HT1080 (cell line): ENCODE measurements at regions not wholly inside any gene's neighbourhood (a gene's known extent, or its start where the extent isn't known, plus 50 kb on each side); places are given as distances from the start of the nearest gene placed in this dataset.

Experiments
- DNase-seq: peaks from one replicate; pipeline ENCODE4 v3.0.0-alpha.2; 2015; ENCODE audit warnings: low read depth

GRCh38 chr9:35540315-35540714 is 50.4 kb downstream of the RUSC2 start:
- no peak for DNase-seq

DNA sequence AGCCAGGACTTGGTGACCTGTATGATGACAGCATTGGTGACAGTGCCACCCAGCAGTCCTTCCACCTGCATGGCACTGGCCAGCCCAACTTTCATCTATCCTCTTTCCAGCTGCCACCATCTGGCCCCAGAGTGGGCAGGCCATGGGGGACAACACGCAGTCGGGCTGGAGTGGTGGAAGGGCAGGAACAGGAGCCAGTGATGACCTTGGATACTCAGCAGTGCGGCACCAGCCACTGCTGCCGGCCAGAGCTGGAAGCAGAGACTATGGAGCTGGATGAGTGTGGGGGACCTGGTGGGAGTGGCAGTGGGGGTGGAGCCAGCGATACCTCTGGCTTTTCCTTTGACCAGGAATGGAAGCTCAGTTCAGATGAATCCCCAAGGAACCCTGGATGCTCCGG is 56.9 kb downstream of the RUSC2 start:
- no peak for DNase-seq

DNA sequence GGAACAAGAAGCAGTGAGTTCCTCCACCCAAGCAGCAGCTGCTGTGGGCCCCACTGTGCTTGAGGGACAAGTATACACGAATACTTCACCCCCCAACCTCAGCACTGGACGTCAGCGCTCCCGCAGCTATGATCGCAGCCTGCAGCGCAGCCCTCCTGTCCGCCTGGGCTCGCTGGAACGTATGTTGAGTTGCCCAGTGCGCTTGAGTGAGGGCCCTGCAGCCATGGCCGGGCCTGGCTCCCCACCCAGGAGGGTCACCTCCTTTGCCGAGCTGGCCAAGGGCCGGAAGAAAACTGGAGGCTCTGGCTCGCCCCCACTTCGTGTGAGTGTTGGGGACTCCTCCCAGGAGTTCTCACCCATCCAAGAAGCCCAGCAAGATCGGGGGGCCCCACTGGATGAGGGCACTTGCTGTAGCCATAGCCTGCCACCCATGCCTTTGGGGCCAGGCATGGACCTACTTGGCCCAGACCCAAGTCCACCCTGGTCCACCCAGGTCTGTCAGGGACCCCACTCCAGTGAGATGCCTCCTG is 57.1 kb upstream of the TESK1 start:
- DNase-seq: no peak

GRCh38 chr9:35548571-35548970 is 56.5 kb upstream of the TESK1 start:
- DNase-seq: peak; percentile 33

DNA sequence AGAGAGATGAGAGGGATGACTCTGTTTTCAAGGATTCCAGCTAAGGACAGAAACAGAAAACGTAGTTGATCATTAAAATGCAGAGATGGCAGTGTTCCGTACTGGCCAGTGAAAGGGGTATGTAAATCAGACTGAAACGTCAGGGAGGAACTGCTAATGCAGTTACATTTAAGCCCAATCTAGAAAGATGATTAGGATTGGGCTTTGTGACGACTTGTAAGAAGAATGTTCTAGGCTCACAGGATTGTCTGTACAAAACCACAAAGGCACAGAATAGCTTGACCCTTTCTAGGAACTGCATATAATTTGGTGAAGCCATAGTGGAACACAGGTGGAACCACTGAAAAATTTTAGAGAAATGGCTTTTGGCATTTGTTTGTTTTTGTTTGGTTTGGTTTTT is 55.6 kb upstream of the TESK1 start:
- no peak for DNase-seq

DNA sequence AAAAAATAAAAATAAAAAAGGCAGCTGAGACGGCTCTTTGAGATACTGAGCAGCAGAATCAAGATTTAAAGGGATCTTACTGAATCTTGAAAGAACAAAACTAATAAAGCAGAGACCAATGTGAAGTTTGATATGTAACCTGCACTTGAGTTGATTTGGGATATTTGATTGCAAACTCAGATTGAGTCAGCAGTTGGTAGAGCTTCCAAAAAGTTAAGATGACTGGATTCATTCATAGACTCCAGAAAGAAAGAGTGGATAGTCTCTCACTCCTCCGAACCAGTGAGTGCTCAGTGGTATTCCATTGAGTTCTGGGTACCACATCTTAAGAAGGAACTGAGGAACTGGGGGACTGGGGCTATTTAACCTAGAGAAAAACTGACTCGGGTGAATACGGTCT is 52.7 kb upstream of the TESK1 start:
- peak; percentile 31 for DNase-seq

DNA sequence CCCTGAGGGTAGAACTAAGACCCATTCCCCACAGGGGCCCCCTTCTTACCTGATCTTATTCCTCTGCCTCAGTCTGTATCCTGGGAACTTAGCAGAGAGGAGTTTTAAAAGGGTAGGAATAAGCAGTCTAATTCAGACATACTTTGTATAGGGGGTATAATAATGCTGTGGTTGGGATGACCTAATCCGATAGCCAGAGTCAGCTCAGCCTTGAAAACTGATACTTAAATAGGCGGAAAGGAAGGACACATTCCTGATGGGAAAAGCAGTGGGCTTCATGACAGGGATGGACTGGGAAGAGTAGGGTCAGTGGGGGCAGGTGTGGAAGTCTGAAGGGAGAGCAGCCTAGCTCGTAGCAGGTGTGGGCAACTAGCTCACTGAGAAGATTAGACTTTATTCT is 52.2 kb upstream of the TESK1 start:
- peak; percentile 64 for DNase-seq

- DNase-seq: peak; percentile 75
Measured at GRCh38 chr9:35553670-35554543, 51.2 kb upstream of the TESK1 start.

- DNase-seq: no peak
Measured at GRCh38 chr9:35555246-35555701, 49.8 kb upstream of the TESK1 start.
